Neuronal stem cell (in vitro differentiated cells): ENCODE measurements at regions not wholly inside any gene's neighbourhood (a gene's known extent, or its start where the extent isn't known, plus 50 kb on each side); places are given as distances from the start of the nearest gene placed in this dataset.
A peak's percentile ranks its signal among the peaks of the same experiment; 100 is the strongest.

Source experiments
- DNase-seq: peaks from one replicate; pipeline ENCODE4 v3.0.0-alpha.2; 2013; ENCODE audit warnings: low spot score
- H2AFZ ChIP-seq: one replicate; pipeline ENCODE4 v1.6.1; 2013; ENCODE audit warnings: mild to moderate bottlenecking, low read length, inconsistent platforms
- H2AK5ac ChIP-seq: 2 replicates; pipeline ENCODE4 v1.6.1; 2013; ENCODE audit warnings: low read depth, mild to moderate bottlenecking, inconsistent platforms, low read length, moderate library complexity, mixed read lengths
- H2BK120ac ChIP-seq: 2 replicates; pipeline ENCODE4 v1.6.1; 2013; ENCODE audit warnings: low read depth, mild to moderate bottlenecking, inconsistent platforms, low read length, moderate library complexity, mixed read lengths
- H2BK12ac ChIP-seq: one replicate; pipeline ENCODE4 v1.6.1; 2013; ENCODE audit warnings: low read length, inconsistent platforms
- H2BK15ac ChIP-seq: 2 replicates; pipeline ENCODE4 v1.6.1; 2013; ENCODE audit warnings: mild to moderate bottlenecking, low read length, inconsistent platforms, mixed read lengths
- H2BK5ac ChIP-seq: one replicate; pipeline ENCODE4 v1.6.1; 2013; ENCODE audit warnings: inconsistent platforms, mild to moderate bottlenecking, low read length, moderate library complexity
- H3K14ac ChIP-seq: one replicate; pipeline ENCODE4 v1.6.1; 2013; ENCODE audit warnings: low read length, inconsistent platforms
- H3K18ac ChIP-seq: 2 replicates; pipeline ENCODE4 v1.6.1; 2013; ENCODE audit warnings: low read length, inconsistent platforms
- H3K23ac ChIP-seq: 2 replicates; pipeline ENCODE4 v1.6.1; 2013; ENCODE audit warnings: low read depth, mild to moderate bottlenecking, mixed read lengths, low read length, inconsistent platforms; ENCODE audit not compliant: poor library complexity
- H3K27ac ChIP-seq: replicated peaks from 3 replicates; pipeline ENCODE4 v1.5.1; 2013; ENCODE audit warnings: low read length, inconsistent platforms
- H3K27me3 ChIP-seq, 3 experiments: 2 replicates each; pipeline ENCODE4 v1.6.1; 2013; ENCODE audit warnings: low read length in 3 of 3, mild to moderate bottlenecking in 2 of 3, inconsistent platforms in 1 of 3, low read depth in 1 of 3, mixed read lengths in 1 of 3, moderate library complexity in 1 of 3; ENCODE audit not compliant: control insufficient read depth in 3 of 3, insufficient read depth in 3 of 3
- H3K36me3 ChIP-seq, 2 donors: replicated peaks in 1 of 2; 2 replicates each; pipeline ENCODE4 v1.6.1; 2013; ENCODE audit warnings: low read length in 2 of 2; ENCODE audit not compliant: control insufficient read depth in 2 of 2, insufficient read depth in 2 of 2
- H3K4ac ChIP-seq: 2 replicates; pipeline ENCODE4 v1.6.1; 2013; ENCODE audit warnings: inconsistent platforms, mild to moderate bottlenecking, low read length, moderate library complexity
- H3K4me1 ChIP-seq, 2 donors: 1 replicate in 1 of 2; 2 replicates in 1 of 2; pipeline ENCODE4 v1.6.1; 2013; ENCODE audit warnings: low read length in 2 of 2, low read depth in 1 of 2; ENCODE audit not compliant: control insufficient read depth in 2 of 2, insufficient read depth in 1 of 2
- H3K4me2 ChIP-seq: one replicate; pipeline ENCODE4 v1.6.1; 2013; ENCODE audit warnings: mild to moderate bottlenecking, low read length, inconsistent platforms; ENCODE audit not compliant: insufficient read depth, poor library complexity, severe bottlenecking
- H3K4me3 ChIP-seq, 2 donors: 2 replicates each; pipeline ENCODE4 v1.5.1; 2013; ENCODE audit warnings: low read length in 2 of 2, mild to moderate bottlenecking in 2 of 2, inconsistent platforms in 1 of 2, moderate library complexity in 1 of 2
- H3K79me1 ChIP-seq: one replicate; pipeline ENCODE4 v1.6.1; 2013; ENCODE audit warnings: low read depth, mild to moderate bottlenecking, inconsistent platforms, low read length, moderate library complexity
- H3K9ac ChIP-seq: one replicate; pipeline ENCODE4 v1.6.1; 2013; ENCODE audit warnings: mild to moderate bottlenecking, low read depth, low read length, inconsistent platforms; ENCODE audit not compliant: poor library complexity
- H3K9me3 ChIP-seq, 2 donors: replicated peaks in 1 of 2; 2 replicates each; pipeline versions ENCODE3 to v1.6.1; 2013; ENCODE audit warnings: low read length in 2 of 2, mild to moderate bottlenecking in 2 of 2, inconsistent platforms in 1 of 2, low read depth in 1 of 2, mixed read lengths in 1 of 2, moderate library complexity in 1 of 2; ENCODE audit not compliant: control insufficient read depth in 2 of 2, insufficient read depth in 1 of 2
- H4K8ac ChIP-seq: one replicate; pipeline ENCODE4 v1.6.1; 2013; ENCODE audit warnings: low read depth, mild to moderate bottlenecking, inconsistent platforms, low read length, moderate library complexity
- H4K91ac ChIP-seq: one replicate; pipeline ENCODE4 v1.6.1; 2013; ENCODE audit warnings: low read length, low read depth, mild to moderate bottlenecking, inconsistent platforms; ENCODE audit not compliant: poor library complexity
- WGBS, 2 donors: extraction: QIAGEN DNeasy Blood & Tissue Kit; methylation state at CpG; one replicate each; pipeline ENCODE4 v1.1.7; 2013; ENCODE audit warnings: missing lambda C conversion rate in 2 of 2, mixed read lengths in 1 of 2; ENCODE audit not compliant: insufficient read length in 2 of 2, insufficient replicate concordance in 1 of 2; ENCODE audit errors: extremely low coverage in 2 of 2; 5-methylcytosine and 5-hydroxymethylcytosine counted together

GRCh38 chr9:7980691-7981289, 181.2 kb upstream of the DMAC1 start:
- Histone ChIP-seq H3K18ac (no peak overlapping the region), H3K27me3 (no peaks in the 10 kb centered on the region), H2BK5ac (no peak overlapping the region), H3K36me3 (no peaks in the 10 kb centered on the region), H3K14ac (no peak overlapping the region), H2AFZ (peak overlapping the region; percentile 68), H2BK15ac (no peak overlapping the region), H3K27ac (peak overlapping the region; percentile 30), H2BK12ac (no peak overlapping the region), H3K9me3 (no peaks in the 10 kb centered on the region), H4K91ac (no peak overlapping the region), H2AK5ac (no peak overlapping the region), H3K23ac (no peak overlapping the region), H3K4me3 (no peak overlapping the region), H4K8ac (no peak overlapping the region), H3K79me1 (no peaks in the 10 kb centered on the region), H3K4me2 (no peak overlapping the region), H3K4ac (no peak overlapping the region), H2BK120ac (no peak overlapping the region), H3K9ac (no peak overlapping the region), H3K4me1 (peaks cover 15 to 23% of the 10 kb centered on the region in 2 donors)
- DNase-seq: no peak
- WGBS, 2 donors: no CpG with 5 or more reads among the region's 2 CpGs

GRCh38 chr9:7980041-7980440, 180.5 kb upstream of the DMAC1 start:
- Histone ChIP-seq H2AK5ac (no peak overlapping the region), H3K9me3 (no peaks in the 10 kb centered on the region), H3K4ac (no peak overlapping the region), H3K18ac (no peak overlapping the region), H3K4me2 (no peak overlapping the region), H4K8ac (no peak overlapping the region), H2BK12ac (no peak overlapping the region), H3K27me3 (no peaks in the 10 kb centered on the region), H3K4me1 (peaks cover 15 to 23% of the 10 kb centered on the region in 2 donors), H3K79me1 (no peaks in the 10 kb centered on the region), H4K91ac (no peak overlapping the region), H3K36me3 (no peaks in the 10 kb centered on the region), H2BK5ac (no peak overlapping the region), H3K27ac (no peak overlapping the region), H3K4me3 (no peak overlapping the region), H3K14ac (no peak overlapping the region), H3K23ac (no peak overlapping the region), H2AFZ (no peak overlapping the region), H2BK15ac (no peak overlapping the region), H2BK120ac (no peak overlapping the region), H3K9ac (no peak overlapping the region)
- WGBS, 2 donors: no CpG with 5 or more reads among the region's 2 CpGs
- no peak for DNase-seq

- H3K79me1 ChIP-seq: no peaks in the 10 kb centered on the region
- WGBS, 2 donors: no CpG with 5 or more reads among the region's 5 CpGs
These were observed 180.0 kb upstream of the DMAC1 start for GRCh38 chr9:7979611-7980010.

DNA sequence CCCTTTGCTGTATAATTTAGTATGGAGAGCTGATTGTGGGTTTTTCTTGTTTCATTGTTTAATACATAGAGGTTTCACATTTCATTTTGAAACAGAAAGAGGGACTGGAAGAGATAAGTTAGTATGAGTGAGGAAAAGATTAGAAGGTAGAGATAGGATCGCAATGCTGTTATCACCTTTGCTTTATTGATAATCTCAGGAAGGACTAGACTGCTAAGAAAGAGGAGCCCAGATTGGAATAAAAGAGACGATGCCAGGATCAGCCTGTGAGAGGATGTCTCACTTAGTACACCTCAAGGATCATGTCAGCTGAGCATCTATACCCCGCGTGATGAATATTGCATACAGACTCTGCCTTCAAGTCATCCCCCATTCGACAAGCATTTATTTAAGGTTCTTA, 178.0 kb upstream of the DMAC1 start:
- H3K4me3 ChIP-seq: no peak overlapping the region
- no peak overlapping the region for H3K4ac ChIP-seq
- no peak overlapping the region for H4K8ac ChIP-seq
- no peak overlapping the region for H2BK12ac ChIP-seq
- no peak overlapping the region for H2AK5ac ChIP-seq
- no peaks in the 10 kb centered on the region for H3K79me1 ChIP-seq
- H3K14ac ChIP-seq: no peak overlapping the region
- H3K23ac ChIP-seq: no peak overlapping the region
- H3K9ac ChIP-seq: no peak overlapping the region
- no peak overlapping the region for H3K18ac ChIP-seq
- no peak overlapping the region for H3K27ac ChIP-seq
- no peak overlapping the region for H3K4me2 ChIP-seq
- H3K4me1 ChIP-seq: peaks cover 7 to 13% of the 10 kb centered on the region in 2 donors
- no peak overlapping the region for H2AFZ ChIP-seq
- H4K91ac ChIP-seq: no peak overlapping the region
- DNase-seq: no peak
- H3K36me3 ChIP-seq: no peaks in the 10 kb centered on the region
- no CpG with 5 or more reads among the region's 5 CpGs for WGBS, 2 donors
- no peaks in the 10 kb centered on the region for H3K9me3 ChIP-seq
- no peak overlapping the region for H2BK15ac ChIP-seq
- H3K27me3 ChIP-seq: no peaks in the 10 kb centered on the region
- no peak overlapping the region for H2BK120ac ChIP-seq
- H2BK5ac ChIP-seq: no peak overlapping the region

More at GRCh38 chr9:7979611-7980010, 180.0 kb upstream of the DMAC1 start:
- Histone ChIP-seq H3K14ac (no peak overlapping the region), H3K4me2 (no peak overlapping the region), H3K4me1 (peaks cover 13 to 23% of the 10 kb centered on the region in 2 donors), H2AK5ac (no peak overlapping the region), H3K4ac (no peak overlapping the region), H4K8ac (no peak overlapping the region), H3K36me3 (no peaks in the 10 kb centered on the region), H3K4me3 (no peak overlapping the region), H4K91ac (no peak overlapping the region), H3K23ac (no peak overlapping the region), H3K18ac (no peak overlapping the region), H2AFZ (no peak overlapping the region), H2BK12ac (no peak overlapping the region), H3K27me3 (no peaks in the 10 kb centered on the region), H3K9me3 (no peaks in the 10 kb centered on the region), H2BK120ac (no peak overlapping the region), H3K9ac (no peak overlapping the region), H2BK5ac (no peak overlapping the region), H2BK15ac (no peak overlapping the region), H3K27ac (no peak overlapping the region)
- no peak for DNase-seq
